Naive thymus-derived CD4-positive, alpha-beta T cell (primary cell): ENCODE measurements at regions not wholly inside any gene's neighbourhood (a gene's known extent, or its start where the extent isn't known, plus 50 kb on each side); places are given as distances from the start of the nearest gene placed in this dataset.

Experiments
- ATAC-seq: fragments of 150-1000 bp; cut with Tn5 transposase; 2 replicates; pipeline ENCODE4 v1.10.0; 2021; ENCODE audit warnings: mild to moderate bottlenecking, moderate library complexity
- CTCF ChIA-PET: fragments of 350-600 bp; sonication (Branson Sonifier 250); formaldehyde crosslinking; loops from one replicate; lab custom pipeline; 2021; ENCODE audit warnings: antibody characterized with exemption; lab: Charles Lee
- POLR2A ChIA-PET: fragments of 350-600 bp; sonication (Branson Sonifier 250); formaldehyde crosslinking; loops from one replicate; lab custom pipeline; 2021; ENCODE audit warnings: antibody characterized with exemption, inconsistent platforms; lab: Charles Lee
- DNase-seq, 9 donors: peaks; one replicate each; pipeline versions ENCODE4 v3.0.0 to v3.0.0-alpha.2; 2020 to 2022; ENCODE audit warnings: mixed read lengths in 1 of 9
- H3K27ac ChIP-seq: one replicate; pipeline ENCODE4 v1.7.0; 2013; ENCODE audit warnings: mild to moderate bottlenecking, low read depth, low read length, moderate library complexity
- H3K27me3 ChIP-seq, 2 donors: one replicate each; pipeline ENCODE4 v1.7.0; 2013; ENCODE audit warnings: low read length in 2 of 2, mild to moderate bottlenecking in 2 of 2, moderate library complexity in 2 of 2; ENCODE audit not compliant: control insufficient read depth in 2 of 2, insufficient read depth in 2 of 2
- H3K36me3 ChIP-seq, 3 experiments: 1 replicate in 2 of 3; 2 replicates in 1 of 3; pipeline ENCODE4 v1.7.0; 2013; ENCODE audit warnings: low read length in 3 of 3, mild to moderate bottlenecking in 3 of 3, moderate library complexity in 1 of 3; ENCODE audit not compliant: insufficient read depth in 3 of 3, control insufficient read depth in 2 of 3
- H3K4me1 ChIP-seq, 2 donors: one replicate each; pipeline ENCODE4 v1.7.0; 2013; ENCODE audit warnings: low read length in 2 of 2, mild to moderate bottlenecking in 2 of 2, moderate library complexity in 1 of 2; ENCODE audit not compliant: control insufficient read depth in 2 of 2, insufficient read depth in 2 of 2
- H3K4me3 ChIP-seq: 2 replicates; pipeline ENCODE4 v1.7.0; 2013; ENCODE audit warnings: mild to moderate bottlenecking, low read length
- H3K9me3 ChIP-seq, 3 experiments: 1 replicate in 2 of 3; 2 replicates in 1 of 3; pipeline ENCODE4 v1.7.0; 2013; ENCODE audit warnings: low read length in 3 of 3; ENCODE audit not compliant: control insufficient read depth in 2 of 3
- H3K27ac Mint-ChIP-seq, 9 donors: one replicate each; pipeline ENCODE4 v1.8.0; 2020 to 2022; ENCODE audit warnings: mixed read lengths in 9 of 9, mild to moderate bottlenecking in 8 of 9, moderate library complexity in 5 of 9, inconsistent platforms in 2 of 9
- H3K27me3 Mint-ChIP-seq, 5 donors: one replicate each; pipeline ENCODE4 v1.8.0; 2021 to 2022; ENCODE audit warnings: mixed read lengths in 5 of 5, mild to moderate bottlenecking in 1 of 5
- H3K36me3 Mint-ChIP-seq, 5 donors: one replicate each; pipeline ENCODE4 v1.8.0; 2020 to 2022; ENCODE audit warnings: mixed read lengths in 5 of 5, mild to moderate bottlenecking in 3 of 5, inconsistent platforms in 1 of 5
- H3K4me1 Mint-ChIP-seq, 7 donors: one replicate each; pipeline ENCODE4 v1.8.0; 2020 to 2022; ENCODE audit warnings: mixed read lengths in 7 of 7, mild to moderate bottlenecking in 3 of 7, inconsistent platforms in 1 of 7
- H3K4me3 Mint-ChIP-seq, 10 donors: one replicate each; pipeline ENCODE4 v1.8.0; 2020 to 2022; ENCODE audit warnings: mild to moderate bottlenecking in 10 of 10, mixed read lengths in 10 of 10, moderate library complexity in 6 of 10, inconsistent platforms in 2 of 10
- H3K9me3 Mint-ChIP-seq, 11 donors: one replicate each; pipeline ENCODE4 v1.8.0; 2020 to 2022; ENCODE audit warnings: mixed read lengths in 11 of 11, mild to moderate bottlenecking in 4 of 11, inconsistent platforms in 1 of 11, moderate library complexity in 1 of 11
- intact Hi-C, 2 donors: fragments of 100-400 bp; cut with micrococcal nuclease; formaldehyde crosslinking; loops; one replicate each; pipeline ENCODE4 v1.15.1; 2023

GRCh38 chr9:4927043-4927471, 58.0 kb upstream of the JAK2 start:
- H3K27me3 ChIP-seq, result no peaks in the 10 kb centered on the region
- no peak for DNase-seq
- H3K4me3 ChIP-seq, result no peak overlapping the region
- intact Hi-C loops, result loop anchor here in 1 of 2 donors (2.0 to 5.0 kb wide), 2 partner anchors 322 to 1500 kb away; no protein-coding TSS in a partner anchor
- POLR2A ChIA-PET, result interaction anchor here (0.6 kb wide), 1 partner anchor 149 kb away, joined by 3 read pairs; no protein-coding TSS in a partner anchor
- peak overlapping the region in 1 of 9 donors; percentile 29 for H3K27ac Mint-ChIP-seq
- peaks cover 0 to 45% (median 4%) of the 10 kb centered on the region in 7 donors for H3K4me1 Mint-ChIP-seq
- peaks cover 0 to 11% (median 4%) of the 10 kb centered on the region in 5 donors for H3K36me3 Mint-ChIP-seq
- CTCF ChIA-PET, result interaction anchor here (0.7 kb wide), 1 partner anchor 203 kb away, joined by 3 read pairs; no protein-coding TSS in a partner anchor
- H3K36me3 ChIP-seq, result no peaks in the 10 kb centered on the region
- H3K4me3 Mint-ChIP-seq, result peak overlapping the region in 1 of 10 donors; percentile 24
- no peak overlapping the region for H3K27ac ChIP-seq
- no peaks in the 10 kb centered on the region for H3K9me3 ChIP-seq
- no peak for ATAC-seq
- H3K9me3 Mint-ChIP-seq, result peaks cover 0 to 3% (median 0%) of the 10 kb centered on the region in 11 donors
- no peaks in the 10 kb centered on the region for H3K27me3 Mint-ChIP-seq
- no peaks in the 10 kb centered on the region for H3K4me1 ChIP-seq

DNA sequence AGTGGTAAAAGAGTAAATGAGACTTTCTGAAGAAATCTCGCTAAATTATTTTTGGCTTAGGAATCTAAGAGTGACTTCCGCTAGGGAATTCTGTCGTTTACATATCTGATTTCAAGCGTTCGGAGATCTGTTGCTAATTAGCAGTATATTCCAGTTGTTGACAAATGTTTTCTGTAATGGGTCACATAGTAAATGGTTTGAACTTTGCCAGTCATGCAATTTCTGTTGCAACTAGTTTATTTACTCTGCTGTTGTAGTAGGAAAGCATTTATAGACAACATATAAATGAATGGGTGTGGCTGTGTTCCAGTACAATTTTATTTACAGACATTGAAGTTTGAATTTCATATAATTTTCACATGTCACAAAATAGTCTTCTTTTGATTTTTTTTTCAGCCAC, 57.4 kb upstream of the JAK2 start:
- intact Hi-C loops, result loop anchor here in 1 of 2 donors (2.0 to 5.0 kb wide), 2 partner anchors 323 to 1500 kb away; no protein-coding TSS in a partner anchor
- Mint-ChIP-seq H3K36me3 (peaks cover 0 to 11% (median 4%) of the 10 kb centered on the region in 5 donors), H3K27me3 (no peaks in the 10 kb centered on the region), H3K4me1 (peaks cover 0 to 51% (median 4%) of the 10 kb centered on the region in 7 donors), H3K27ac (no peak overlapping the region), H3K4me3 (no peak overlapping the region), H3K9me3 (peaks cover 0 to 4% (median 0%) of the 10 kb centered on the region in 11 donors)
- ChIA-PET POLR2A (interaction anchor here (1.0 kb wide), 1 partner anchor 24 kb away, joined by 3 read pairs; no protein-coding TSS in a partner anchor), CTCF (no interaction called here)
- Histone ChIP-seq H3K9me3 (no peaks in the 10 kb centered on the region), H3K27ac (no peak overlapping the region), H3K36me3 (no peaks in the 10 kb centered on the region), H3K4me3 (no peak overlapping the region), H3K4me1 (no peaks in the 10 kb centered on the region), H3K27me3 (no peaks in the 10 kb centered on the region)
- ATAC-seq, result no peak
- no peak for DNase-seq

GRCh38 chr9:4929917-4930316, 55.2 kb upstream of the JAK2 start:
- Mint-ChIP-seq H3K27me3 (no peaks in the 10 kb centered on the region), H3K27ac (no peak overlapping the region), H3K4me3 (no peak overlapping the region), H3K36me3 (peaks cover 0 to 15% (median 7%) of the 10 kb centered on the region in 5 donors), H3K9me3 (peaks cover 0 to 4% (median 0%) of the 10 kb centered on the region in 11 donors), H3K4me1 (peaks cover 0 to 41% (median 0%) of the 10 kb centered on the region in 7 donors)
- no peaks in the 10 kb centered on the region for H3K36me3 ChIP-seq
- CTCF ChIA-PET, result interaction anchor here (0.7 kb wide), 1 partner anchor 33 kb away, joined by 3 read pairs; no protein-coding TSS in a partner anchor
- ATAC-seq (no peak), DNase-seq (no peak)
- POLR2A ChIA-PET, result no interaction called here
- intact Hi-C loops, result loop anchor here in 1 of 2 donors (5.0 kb wide), 1 partner anchor 1497 kb away; no protein-coding TSS in a partner anchor
- H3K27ac ChIP-seq, result no peak overlapping the region
- no peaks in the 10 kb centered on the region for H3K4me1 ChIP-seq
- no peaks in the 10 kb centered on the region for H3K27me3 ChIP-seq
- no peaks in the 10 kb centered on the region for H3K9me3 ChIP-seq
- no peak overlapping the region for H3K4me3 ChIP-seq

DNA sequence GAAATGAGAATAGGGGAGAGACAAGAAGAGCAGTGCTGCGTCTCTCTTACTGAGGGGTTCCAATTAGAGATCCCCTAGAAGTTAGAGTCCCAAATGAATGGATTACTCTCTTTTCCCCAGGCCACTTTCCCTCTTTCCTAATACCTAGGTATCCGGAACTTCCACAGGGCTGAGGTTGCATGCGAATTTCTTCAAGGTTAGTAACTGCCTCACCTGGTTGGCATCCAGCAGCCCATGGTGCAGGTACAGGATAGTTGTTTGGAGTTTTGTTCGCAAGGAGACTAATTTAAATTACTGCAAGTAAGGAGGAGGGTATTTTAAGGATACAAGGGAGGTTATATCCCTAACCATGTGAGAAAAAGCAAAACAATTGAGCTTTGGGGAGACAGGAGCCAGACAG, 52.4 kb upstream of the JAK2 start:
- H3K36me3 ChIP-seq, result no peaks in the 10 kb centered on the region
- no peak overlapping the region for H3K4me3 ChIP-seq
- peaks cover 0 to 15% (median 7%) of the 10 kb centered on the region in 5 donors for H3K36me3 Mint-ChIP-seq
- no peaks in the 10 kb centered on the region for H3K9me3 ChIP-seq
- H3K27me3 ChIP-seq, result no peaks in the 10 kb centered on the region
- ATAC-seq, result no peak
- H3K27ac Mint-ChIP-seq, result no peak overlapping the region
- peaks cover 8 to 48% (median 17%) of the 10 kb centered on the region in 7 donors for H3K4me1 Mint-ChIP-seq
- no peak overlapping the region for H3K27ac ChIP-seq
- no peaks in the 10 kb centered on the region for H3K27me3 Mint-ChIP-seq
- intact Hi-C loops, result no loop called here
- ChIA-PET CTCF (no interaction called here), POLR2A (no interaction called here)
- peaks cover 0 to 4% (median 0%) of the 10 kb centered on the region in 11 donors for H3K9me3 Mint-ChIP-seq
- no peak for DNase-seq
- no peak overlapping the region for H3K4me3 Mint-ChIP-seq
- peaks cover 6 to 12% of the 10 kb centered on the region in 2 donors for H3K4me1 ChIP-seq

DNA sequence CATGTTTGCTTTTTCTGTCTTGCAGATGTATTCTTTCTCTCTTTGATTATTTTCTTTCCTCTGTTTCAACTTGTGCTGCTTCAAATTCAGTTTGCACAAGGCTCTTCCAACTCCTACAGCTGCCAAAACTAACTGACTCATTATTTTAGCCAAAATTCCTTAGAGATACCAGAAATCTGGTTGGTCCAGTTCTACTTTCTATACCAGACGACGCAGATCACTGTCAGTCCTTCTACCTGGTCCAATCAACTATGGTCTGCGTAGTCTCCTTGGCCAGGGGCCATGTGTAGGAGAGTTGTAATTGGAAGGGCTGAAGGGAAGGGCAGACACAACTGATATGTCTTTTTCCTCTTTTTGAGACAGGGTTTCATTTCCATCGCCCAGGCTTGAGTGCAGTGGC, 51.9 kb upstream of the JAK2 start:
- no peak for ATAC-seq
- POLR2A ChIA-PET, result no interaction called here

GRCh38 chr9:4933861-4934260, 51.2 kb upstream of the JAK2 start:
- H3K4me3 ChIP-seq, result no peak overlapping the region
- H3K36me3 ChIP-seq, result no peaks in the 10 kb centered on the region
- H3K9me3 ChIP-seq, result no peaks in the 10 kb centered on the region
- Mint-ChIP-seq H3K4me1 (peaks cover 20 to 56% (median 27%) of the 10 kb centered on the region in 7 donors), H3K9me3 (peaks cover 0 to 4% (median 0%) of the 10 kb centered on the region in 11 donors), H3K27ac (no peak overlapping the region), H3K36me3 (peaks cover 0 to 15% (median 7%) of the 10 kb centered on the region in 5 donors), H3K27me3 (no peaks in the 10 kb centered on the region), H3K4me3 (no peak overlapping the region)
- no peak for DNase-seq
- POLR2A ChIA-PET, result no interaction called here
- H3K27ac ChIP-seq, result no peak overlapping the region
- CTCF ChIA-PET, result no interaction called here
- intact Hi-C loops, result no loop called here
- no peaks in the 10 kb centered on the region for H3K27me3 ChIP-seq
- peaks cover 11 to 21% of the 10 kb centered on the region in 2 donors for H3K4me1 ChIP-seq
- ATAC-seq, result no peak

More for the DNA sequence above, 51.9 kb upstream of the JAK2 start:
- DNase-seq, result no peak
- Histone ChIP-seq H3K4me1 (peaks cover 6 to 17% of the 10 kb centered on the region in 2 donors), H3K9me3 (no peaks in the 10 kb centered on the region), H3K4me3 (no peak overlapping the region), H3K27me3 (no peaks in the 10 kb centered on the region), H3K27ac (no peak overlapping the region), H3K36me3 (no peaks in the 10 kb centered on the region)
- CTCF ChIA-PET, result no interaction called here
- Mint-ChIP-seq H3K4me3 (no peak overlapping the region), H3K27me3 (no peaks in the 10 kb centered on the region), H3K27ac (no peak overlapping the region), H3K36me3 (peaks cover 0 to 15% (median 7%) of the 10 kb centered on the region in 5 donors), H3K4me1 (peaks cover 13 to 50% (median 21%) of the 10 kb centered on the region in 7 donors), H3K9me3 (peaks cover 0 to 4% (median 0%) of the 10 kb centered on the region in 11 donors)
- intact Hi-C loops, result no loop called here
